Keratinocyte (primary cell): ENCODE measurements at regions not wholly inside any gene's neighbourhood (a gene's known extent, or its start where the extent isn't known, plus 50 kb on each side); places are given as distances from the start of the nearest gene placed in this dataset.

Experiments
- DNase-seq: peaks from one replicate; pipeline ENCODE4 v3.0.0-alpha.2; 2011; ENCODE audit warnings: low read depth, missing footprints, low spot score
- FAIRE-seq: peaks from 2 replicates; lab custom pipeline; 2011; peaks lifted over from hg19 to GRCh38; lab: Jason Lieb, UNC
- H2AFZ ChIP-seq: 2 replicates; pipeline ENCODE4 v1.6.0; 2012; ENCODE audit warnings: low read length, control low read depth, inconsistent platforms; ENCODE audit not compliant: control insufficient read depth
- H3K27ac ChIP-seq: 2 replicates; pipeline ENCODE4 v1.5.1; 2011; ENCODE audit warnings: low read length; ENCODE audit not compliant: control insufficient read depth, insufficient read depth
- H3K27me3 ChIP-seq: 3 replicates; pipeline ENCODE4 v1.6.0; 2011; ENCODE audit warnings: low read length; ENCODE audit not compliant: control insufficient read depth, insufficient read depth; ENCODE audit errors: extremely low read depth
- H3K36me3 ChIP-seq, 2 experiments: 2 replicates in 1 of 2; 3 replicates in 1 of 2; pipeline ENCODE4 v1.5.1; 2011; ENCODE audit warnings: low read length in 2 of 2, mild to moderate bottlenecking in 1 of 2; ENCODE audit not compliant: control insufficient read depth in 2 of 2, insufficient read depth in 2 of 2; ENCODE audit errors: extremely low read depth in 1 of 2
- H3K4me1 ChIP-seq: 3 replicates; pipeline ENCODE4 v1.5.1; 2011; ENCODE audit warnings: low read length; ENCODE audit not compliant: control insufficient read depth, insufficient read depth; ENCODE audit errors: extremely low read depth
- H3K4me2 ChIP-seq: 3 replicates; pipeline ENCODE4 v1.6.0; 2011; ENCODE audit warnings: low read depth, low read length; ENCODE audit not compliant: control insufficient read depth, insufficient read depth; ENCODE audit errors: extremely low read depth
- H3K4me3 ChIP-seq, 3 experiments: fragments of 200-600 bp in 1 of 3; sonication (generic) in 1 of 3; 2 replicates in 2 of 3; 3 replicates in 1 of 3; pipeline ENCODE4 v1.5.1; 2011 to 2016; ENCODE audit warnings: low read length in 3 of 3, mild to moderate bottlenecking in 3 of 3, control low read depth in 2 of 3, inconsistent platforms in 1 of 3, low read depth in 1 of 3, mixed read lengths in 1 of 3, mixed run types in 1 of 3, moderate library complexity in 1 of 3; ENCODE audit not compliant: control insufficient read depth in 2 of 3, insufficient read depth in 2 of 3; ENCODE audit errors: extremely low read depth in 1 of 3
- H3K79me2 ChIP-seq: 2 replicates; pipeline ENCODE4 v1.6.0; 2012; ENCODE audit warnings: low read length; ENCODE audit not compliant: control insufficient read depth, insufficient read depth
- H3K9ac ChIP-seq: 3 replicates; pipeline ENCODE4 v1.6.0; 2011; ENCODE audit warnings: low read length; ENCODE audit not compliant: control insufficient read depth, insufficient read depth; ENCODE audit errors: extremely low read depth
- H3K9me1 ChIP-seq: 3 replicates; pipeline ENCODE4 v1.6.0; 2011; ENCODE audit warnings: low read length; ENCODE audit not compliant: control insufficient read depth, insufficient read depth; ENCODE audit errors: extremely low read depth
- H3K9me3 ChIP-seq: 2 replicates; pipeline ENCODE4 v1.5.1; 2012; ENCODE audit warnings: low read depth, low read length; ENCODE audit not compliant: control insufficient read depth
- H4K20me1 ChIP-seq: 3 replicates; pipeline ENCODE4 v1.6.0; 2011; ENCODE audit warnings: low read length; ENCODE audit not compliant: control insufficient read depth, insufficient read depth; ENCODE audit errors: extremely low read depth
- CTCF ChIP-seq, 3 experiments: IDR thresholded peaks in 1 of 3; conservative IDR thresholded peaks in 1 of 3; optimal IDR thresholded peaks in 1 of 3; 2 replicates in 2 of 3; 3 replicates in 1 of 3; pipeline versions ENCODE3 to v1.5.1; 2011; ENCODE audit warnings: low read length in 3 of 3, mild to moderate bottlenecking in 3 of 3, moderate library complexity in 2 of 3, control low read depth in 1 of 3, inconsistent platforms in 1 of 3; ENCODE audit not compliant: insufficient read depth in 2 of 3; ENCODE audit errors: extremely low read depth in 1 of 3
- EZH2 ChIP-seq: IDR thresholded peaks from one replicate; pipeline ENCODE4 v1.6.1; 2012; ENCODE audit warnings: inconsistent platforms, mild to moderate bottlenecking, low read length, moderate library complexity
- dilution Hi-C: fragments of 300-500 bp; cut with MboI; formaldehyde crosslinking; loops from one replicate; pipeline ENCODE4 v1.7.0; 2020; ENCODE audit warnings: low sequenced_read_pairs; ENCODE audit not compliant: extremely low pct_ligation_motif_present

DNA sequence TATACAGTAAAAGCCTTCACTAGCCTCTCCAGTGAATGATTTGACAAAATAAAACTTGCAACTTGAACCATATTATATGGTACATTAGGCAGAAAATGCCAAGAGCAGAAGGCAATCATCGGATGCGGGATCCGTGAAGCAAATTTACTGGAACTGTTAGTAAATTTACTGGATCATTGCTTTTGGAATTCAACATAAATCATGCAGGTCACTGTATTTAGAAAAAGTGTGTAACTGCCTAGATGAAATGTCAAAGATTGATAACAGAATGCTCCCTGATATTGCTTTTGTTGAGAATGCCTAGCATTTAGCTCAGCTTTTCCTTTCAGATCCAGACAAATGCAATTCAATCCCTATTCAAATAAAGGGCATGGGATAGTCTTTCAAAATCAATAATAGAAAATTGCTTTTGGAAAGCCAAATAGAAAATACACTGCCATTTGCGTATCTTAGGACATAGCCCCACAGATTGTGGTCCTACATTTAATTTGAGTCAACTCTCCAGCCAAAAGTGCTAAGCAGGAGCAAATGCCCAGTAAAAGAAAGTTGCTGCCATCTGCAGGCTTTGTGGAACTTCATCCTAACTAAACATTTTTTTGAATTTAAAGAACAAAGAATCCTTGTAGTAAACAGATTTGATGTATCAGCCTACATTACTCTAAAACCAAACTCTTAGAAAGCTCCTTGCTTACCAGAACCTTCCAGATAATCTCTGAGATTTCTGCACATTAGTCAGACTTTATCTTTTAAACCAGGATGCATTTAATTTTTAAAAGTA is 109.5 kb upstream of the HSF2 start:
- no peak for DNase-seq
- Histone ChIP-seq H3K79me2 (no peaks in the 10 kb centered on the region), H3K9me1 (no peaks in the 10 kb centered on the region), H3K4me2 (no peak overlapping the region), H3K36me3 (no peaks in the 10 kb centered on the region), H4K20me1 (no peaks in the 10 kb centered on the region), H2AFZ (no peak overlapping the region), H3K4me3 (no peak overlapping the region), H3K9ac (no peak overlapping the region), H3K27ac (no peak overlapping the region), H3K9me3 (no peaks in the 10 kb centered on the region), H3K27me3 (no peaks in the 10 kb centered on the region), H3K4me1 (no peaks in the 10 kb centered on the region)
- no peak for FAIRE-seq
- TF ChIP-seq EZH2, result no peak
- TF ChIP-seq CTCF (optimal IDR thresholded peaks at IDR 0.05 in 1 of 3, IDR thresholded peaks at IDR 0.05 in 1 of 3, conservative IDR thresholded peaks at IDR 0.05 in 1 of 3; ENCODE audit: extremely low read depth in 1 of 3, insufficient read depth in 2 of 3, low read length in 3 of 3), result peak in 1 of 3 experiments; percentile 17
- dilution Hi-C loops, result no loop called here

DNA sequence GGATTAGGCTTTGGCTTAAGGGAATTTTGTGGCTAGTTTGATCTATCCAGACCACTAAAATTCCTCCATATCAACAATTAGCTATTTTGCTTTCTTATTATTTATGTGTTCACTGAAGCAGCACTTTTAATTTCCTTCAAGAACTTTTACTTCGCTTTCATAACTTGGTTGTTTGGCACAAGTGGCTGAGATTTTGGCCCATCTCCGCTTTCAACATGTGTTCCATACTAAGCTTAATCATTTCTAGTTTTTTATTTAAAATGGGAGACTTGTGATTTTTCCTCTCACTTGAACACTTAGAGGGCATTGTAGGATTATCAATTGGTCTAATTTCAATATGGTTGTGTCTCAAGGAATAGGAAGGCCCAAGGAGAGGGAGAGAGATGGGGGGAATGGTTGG is 102.4 kb upstream of the HSF2 start:
- no peak overlapping the region for H2AFZ ChIP-seq
- no peak overlapping the region for H3K4me3 ChIP-seq
- no peak for DNase-seq
- no peaks in the 10 kb centered on the region for H3K4me1 ChIP-seq
- no peak overlapping the region for H3K9ac ChIP-seq
- H3K4me2 ChIP-seq, result no peak overlapping the region
- dilution Hi-C loops, result no loop called here
- H3K9me1 ChIP-seq, result no peaks in the 10 kb centered on the region
- no peaks in the 10 kb centered on the region for H4K20me1 ChIP-seq
- FAIRE-seq, result no peak
- no peaks in the 10 kb centered on the region for H3K9me3 ChIP-seq
- H3K27me3 ChIP-seq, result no peaks in the 10 kb centered on the region
- H3K36me3 ChIP-seq, result no peaks in the 10 kb centered on the region
- no peak overlapping the region for H3K27ac ChIP-seq
- no peak for TF ChIP-seq EZH2
- TF ChIP-seq CTCF (optimal IDR thresholded peaks at IDR 0.05 in 1 of 3, IDR thresholded peaks at IDR 0.05 in 1 of 3, conservative IDR thresholded peaks at IDR 0.05 in 1 of 3; ENCODE audit: extremely low read depth in 1 of 3, insufficient read depth in 2 of 3, low read length in 3 of 3), result no peak
- no peaks in the 10 kb centered on the region for H3K79me2 ChIP-seq
